ENCODE measurements at regions not wholly inside any gene's neighbourhood (a gene's known extent, or its start where the extent isn't known, plus 50 kb on each side); places are given as distances from the start of the nearest gene placed in this dataset.

DNA sequence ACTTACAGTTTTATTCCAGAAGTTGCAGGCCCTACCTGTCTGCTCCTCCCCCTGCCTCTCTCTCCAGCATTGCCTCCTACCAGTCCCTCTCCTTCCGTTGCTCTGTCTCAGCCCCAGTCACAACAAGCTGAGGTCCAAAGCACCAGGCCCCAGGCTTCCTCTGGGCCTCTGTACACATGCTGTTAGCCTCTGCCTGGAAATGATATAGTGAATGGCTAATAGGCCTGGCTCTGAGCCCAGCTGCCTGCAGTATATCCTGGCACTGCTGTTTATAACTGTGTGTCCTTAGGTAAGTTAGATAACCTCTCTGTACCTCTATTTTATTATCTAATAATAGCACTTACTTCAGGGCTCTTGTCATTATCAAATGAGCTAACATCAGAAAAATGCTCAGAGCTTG, 114.9 kb upstream of the PWP1 start:
- no peak for TF ChIP-seq CTCF (IDR thresholded peaks at IDR 0.05; ENCODE audit: insufficient read depth, low read length, poor library complexity, severe bottlenecking)
- TF ChIP-seq EZH2phosphoT487 (conservative IDR thresholded peaks at IDR 0.05; ENCODE audit: low read length), result no peak

Measured in SU-DHL-6 (cell line).